HG03097 (cell line): ENCODE measurements at regions not wholly inside any gene's neighbourhood (a gene's known extent, or its start where the extent isn't known, plus 50 kb on each side); places are given as distances from the start of the nearest gene placed in this dataset.

Experiments used
- ATAC-seq: cut with Tn5 transposase; IDR thresholded peaks from one replicate; pipeline ENCODE4 v1.9.1; 2021; ENCODE audit not compliant: unreplicated experiment, low FRiP score

GRCh38 chr7:114138587-114138986, 219.8 kb upstream of the PPP1R3A start:
- no peak for ATAC-seq

DNA sequence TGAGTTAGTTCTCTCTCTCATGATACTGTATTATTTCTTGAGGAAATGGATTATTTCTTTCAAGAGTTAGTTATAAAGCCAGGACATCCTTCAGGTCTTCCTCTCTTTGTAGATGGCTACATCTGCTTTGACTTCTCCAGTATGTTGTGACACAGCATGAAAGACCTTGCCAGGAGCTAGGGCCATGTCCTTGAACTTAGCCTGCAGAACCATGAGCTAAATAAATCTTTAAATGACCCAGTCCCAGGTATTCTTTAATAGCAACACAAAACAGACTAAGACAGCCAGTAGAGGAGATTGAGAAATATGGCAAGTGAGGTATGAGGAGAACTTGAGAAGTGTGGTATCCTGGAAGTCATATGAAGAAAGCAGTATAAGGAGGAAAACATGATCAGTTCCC, 214.9 kb upstream of the PPP1R3A start:
- ATAC-seq: no peak

DNA sequence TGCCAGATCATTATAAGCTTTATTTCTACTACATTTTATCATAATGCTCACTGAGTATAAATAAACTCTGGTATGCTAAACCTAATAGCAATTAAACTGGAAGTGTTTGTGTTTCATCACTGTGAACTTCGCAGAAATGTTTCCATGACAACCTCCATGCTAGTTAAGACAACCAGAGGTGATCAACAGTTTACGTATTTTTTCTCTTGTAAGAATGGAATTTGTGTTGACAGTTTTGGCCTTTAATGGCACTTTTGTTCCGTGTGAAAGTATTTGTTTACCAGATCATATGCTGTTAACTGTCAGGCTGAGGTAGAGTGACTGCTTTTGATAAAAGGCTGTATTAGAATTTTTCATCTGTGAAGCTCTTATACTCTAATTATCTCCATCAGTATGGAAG, 212.1 kb upstream of the PPP1R3A start:
- ATAC-seq: no peak

GRCh38 chr7:114128880-114129279, 210.1 kb upstream of the PPP1R3A start:
- no peak for ATAC-seq

DNA sequence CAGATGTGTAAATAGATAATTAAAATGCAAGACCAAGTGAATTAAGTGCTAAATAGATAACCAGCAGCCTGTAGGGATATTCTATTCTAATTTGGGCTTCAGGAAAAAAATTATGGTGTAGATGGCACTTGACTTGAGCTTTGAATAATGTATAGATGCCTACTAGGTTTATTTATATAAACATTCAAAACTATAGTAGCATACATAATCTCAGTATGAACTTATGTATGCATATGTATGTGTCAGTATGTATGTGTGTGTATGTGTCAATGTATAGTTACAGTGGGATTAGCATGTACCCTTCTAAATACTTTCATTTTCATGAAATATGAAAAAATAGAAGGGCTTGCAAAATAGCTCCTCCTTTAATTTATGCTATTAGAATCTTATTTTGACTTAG, 207.3 kb upstream of the PPP1R3A start:
- ATAC-seq: no peak

GRCh38 chr7:114112806-114113205, 194.0 kb upstream of the PPP1R3A start:
- no peak for ATAC-seq

DNA sequence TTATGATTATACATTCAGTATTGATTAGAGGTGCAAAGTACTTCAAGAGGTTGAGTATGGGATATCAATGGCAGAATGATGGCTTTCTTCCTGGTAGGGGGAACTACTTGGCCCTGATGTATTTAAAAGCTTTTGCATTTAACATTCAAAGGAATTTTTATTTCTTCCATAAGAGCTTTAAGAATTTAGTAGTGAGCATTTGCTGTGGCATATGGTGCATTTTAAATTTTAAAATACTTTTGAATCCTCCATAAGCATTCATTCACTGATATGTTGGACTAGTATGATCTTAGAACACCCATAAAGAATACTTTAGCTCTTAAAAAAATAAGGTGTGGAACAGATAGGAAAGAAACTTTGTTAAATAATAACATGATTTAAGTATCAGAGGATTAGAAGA, 191.9 kb upstream of the PPP1R3A start:
- no peak for ATAC-seq

DNA sequence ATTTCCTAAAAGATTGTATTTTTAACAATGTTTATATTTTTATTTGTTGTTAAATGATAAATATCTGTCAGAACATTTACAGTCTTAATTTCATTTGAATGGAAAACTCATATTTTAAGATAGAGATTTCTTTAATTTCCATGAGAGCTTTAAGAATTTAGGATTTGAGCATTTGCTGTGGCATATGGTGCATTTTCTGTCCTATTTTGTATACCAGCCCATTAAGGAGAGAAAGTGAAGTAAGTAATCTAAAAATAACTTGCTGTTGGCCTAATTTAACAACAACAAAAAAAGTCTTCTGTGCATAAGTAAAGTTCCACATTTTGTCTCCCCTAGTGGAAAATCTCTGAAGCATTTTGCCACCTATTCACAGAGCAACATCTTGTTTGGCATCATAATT, 190.9 kb upstream of the PPP1R3A start:
- ATAC-seq: no peak

GRCh38 chr7:114109304-114109703, 190.5 kb upstream of the PPP1R3A start:
- no peak for ATAC-seq

- no peak for ATAC-seq
Observed at GRCh38 chr7:114108510-114108909, 189.7 kb upstream of the PPP1R3A start.

GRCh38 chr7:114107522-114107921, 188.7 kb upstream of the PPP1R3A start:
- no peak for ATAC-seq

- no peak for ATAC-seq
Observed at GRCh38 chr7:114104035-114104434, 185.2 kb upstream of the PPP1R3A start.

DNA sequence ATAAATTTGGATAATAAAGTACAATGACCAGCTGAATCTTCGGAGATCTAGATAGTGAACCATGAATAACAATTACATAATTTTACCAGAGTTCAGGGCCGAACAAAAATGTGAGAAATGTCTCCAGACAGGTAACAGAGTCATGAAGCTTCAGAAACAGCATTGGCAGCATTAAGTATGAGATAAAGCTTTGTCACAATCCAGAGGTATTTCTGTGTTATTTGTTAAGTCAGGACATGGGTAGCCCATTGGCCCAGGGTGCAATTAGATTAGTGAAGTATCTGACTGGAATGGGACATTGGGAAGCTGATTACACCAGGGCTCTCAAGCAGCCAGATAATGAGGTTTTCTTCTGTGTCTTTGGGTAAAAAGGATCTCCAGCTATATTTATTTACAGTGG, 184.2 kb upstream of the PPP1R3A start:
- no peak for ATAC-seq

GRCh38 chr7:114102131-114102530, 183.3 kb upstream of the PPP1R3A start:
- ATAC-seq: no peak

DNA sequence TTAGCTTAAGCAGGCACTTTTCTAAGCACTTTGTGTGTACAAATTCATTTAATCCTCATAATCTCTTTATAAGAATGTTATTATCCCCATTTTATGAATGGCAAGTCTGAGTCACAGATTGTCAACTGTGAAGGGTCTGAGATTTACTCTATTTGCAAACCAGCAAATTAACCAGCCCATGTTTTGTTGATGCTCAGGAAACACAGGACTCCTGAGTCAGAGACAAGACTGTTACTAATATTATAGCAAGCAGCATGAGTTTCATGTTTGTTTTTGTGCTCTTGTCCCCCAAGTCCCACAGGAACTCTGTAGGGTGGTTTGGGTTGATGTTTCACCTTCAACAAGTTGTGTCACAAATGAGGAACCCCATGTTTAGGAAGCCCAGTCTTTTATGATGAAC, 182.0 kb upstream of the PPP1R3A start:
- ATAC-seq: no peak

- no peak for ATAC-seq
Observed at GRCh38 chr7:114099337-114099736, 180.5 kb upstream of the PPP1R3A start.

DNA sequence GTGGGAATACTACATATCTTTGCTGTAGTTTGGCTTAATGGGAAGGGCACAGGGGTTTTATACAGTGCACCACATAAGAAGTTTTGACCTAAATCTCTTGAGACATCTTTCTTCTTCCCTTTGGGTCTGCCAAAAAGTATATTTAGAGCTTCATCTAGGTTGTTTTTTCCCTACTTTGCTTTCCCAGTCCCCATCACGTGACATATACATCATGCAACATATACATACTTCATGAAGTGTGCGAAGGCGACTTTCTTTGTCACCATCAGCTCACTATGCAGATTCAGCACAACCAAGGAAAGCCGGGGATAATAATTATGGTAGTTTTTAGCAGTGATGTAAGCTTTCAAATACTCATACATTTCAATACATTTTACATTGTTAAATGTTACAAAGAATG, 177.1 kb upstream of the PPP1R3A start:
- no peak for ATAC-seq

DNA sequence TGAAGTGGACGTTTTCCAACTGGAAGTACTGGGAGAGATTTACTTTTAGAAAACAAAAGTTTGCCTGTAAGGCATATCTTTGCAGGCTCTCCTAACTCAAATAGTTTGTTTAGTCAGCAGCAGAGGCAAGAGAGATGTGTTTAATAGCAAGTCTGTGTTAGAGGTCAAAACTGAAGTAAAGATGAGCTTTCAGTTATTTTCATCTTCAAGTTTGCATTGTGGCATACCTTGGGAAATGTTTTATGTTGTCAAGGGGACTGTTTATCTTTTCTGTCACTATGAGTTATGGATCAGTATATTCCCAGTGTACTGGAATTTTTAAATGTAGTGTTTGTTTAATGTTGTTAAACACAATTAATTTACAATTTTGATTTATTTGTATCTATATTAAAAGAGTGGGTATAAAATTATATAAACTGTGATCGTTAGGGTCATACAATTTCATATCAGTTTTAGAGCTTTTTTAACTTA, 169.7 kb upstream of the PPP1R3A start:
- ATAC-seq: no peak

DNA sequence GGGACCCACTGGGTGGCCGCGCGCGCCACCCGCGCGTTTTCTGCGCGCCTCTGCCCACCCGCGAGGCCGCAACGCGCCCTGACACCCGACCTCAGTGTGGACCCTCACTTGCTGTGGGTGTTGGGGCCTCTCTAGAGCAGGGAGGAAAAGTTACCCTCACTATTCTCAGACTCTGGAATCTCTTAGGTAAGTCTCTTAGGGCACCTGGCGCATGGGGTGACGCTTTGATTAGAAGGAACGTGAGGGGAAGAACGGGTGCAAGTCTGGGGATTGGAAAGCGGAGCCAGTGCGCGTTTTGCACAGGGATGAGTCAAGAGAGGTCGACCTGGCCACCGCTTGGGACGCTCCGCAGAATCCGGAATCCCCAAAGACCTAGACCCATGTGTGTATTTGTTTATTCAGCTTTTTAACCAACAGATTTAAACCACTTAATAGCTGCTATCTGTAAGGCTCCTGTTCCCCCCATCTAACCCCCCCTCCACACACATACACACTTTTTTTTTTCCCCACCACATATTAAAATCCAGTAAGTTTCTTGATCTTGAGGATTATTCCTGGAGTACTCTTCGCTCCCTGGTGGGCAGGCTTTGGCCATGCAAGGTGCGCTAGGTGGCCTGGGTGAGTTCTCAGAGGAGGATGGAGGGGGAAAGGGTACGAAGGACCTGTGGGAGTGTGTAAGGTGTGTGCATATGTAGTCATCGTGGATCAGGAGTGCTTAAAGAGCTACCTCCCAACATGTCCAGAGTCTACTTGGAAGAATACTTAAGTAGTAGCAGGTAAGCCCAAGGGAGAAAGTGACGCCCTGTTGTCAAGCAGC, 169.1 kb upstream of the PPP1R3A start:
- ATAC-seq: no peak

- no peak for ATAC-seq
Observed at GRCh38 chr7:114086914-114087652, 168.3 kb upstream of the PPP1R3A start.

GRCh38 chr7:114086537-114086913, 167.7 kb upstream of the PPP1R3A start:
- ATAC-seq: no peak
